Transverse colon (tissue), 4 donors: ENCODE measurements at regions not wholly inside any gene's neighbourhood (a gene's known extent, or its start where the extent isn't known, plus 50 kb on each side); places are given as distances from the start of the nearest gene placed in this dataset.

Experiments
- DNase-seq: peaks from one replicate; pipeline ENCODE4 v3.0.0-alpha.2; 2019
- H3K27ac ChIP-seq, 4 donors: fragments of 200-600 bp; sonication (generic); 2 replicates each; pipeline ENCODE4 v1.5.1; 2016 to 2018; ENCODE audit warnings: inconsistent platforms in 4 of 4
- H3K27me3 ChIP-seq: fragments of 200-600 bp; sonication (generic); 2 replicates; pipeline ENCODE4 v1.5.1; 2017; ENCODE audit warnings: inconsistent platforms
- H3K36me3 ChIP-seq, 4 donors: fragments of 200-600 bp; sonication (generic); 2 replicates each; pipeline ENCODE4 v1.5.1; 2017 to 2019; ENCODE audit warnings: inconsistent platforms in 4 of 4
- H3K4me1 ChIP-seq, 4 donors: fragments of 200-600 bp; sonication (generic); 2 replicates each; pipeline ENCODE4 v1.5.1; 2017 to 2020; ENCODE audit warnings: inconsistent platforms in 4 of 4
- H3K4me3 ChIP-seq, 4 donors: fragments of 200-600 bp; sonication (generic); 1 replicate in 1 of 4; 2 replicates in 3 of 4; pipeline versions ENCODE4 v1.5.1 to v1.6.1; 2017 to 2019; ENCODE audit warnings: inconsistent platforms in 4 of 4
- H3K9me3 ChIP-seq, 2 donors: fragments of 200-600 bp; sonication (generic); 2 replicates each; pipeline ENCODE4 v1.5.1; 2017 to 2019; ENCODE audit warnings: inconsistent platforms in 2 of 2
- CTCF ChIP-seq, 5 experiments: fragments of 200-600 bp in 3 of 5; fragments of 450-650 bp in 2 of 5; sonication (generic) in 3 of 5; IDR thresholded peaks; 1 replicate in 2 of 5; 2 replicates in 3 of 5; pipeline ENCODE4 v1.5.1; 2016 to 2017; ENCODE audit warnings: antibody characterized with exemption in 5 of 5, inconsistent platforms in 3 of 5, mild to moderate bottlenecking in 2 of 5, moderate library complexity in 1 of 5
- EP300 ChIP-seq: sonication (generic); formaldehyde crosslinking; IDR thresholded peaks from one replicate; pipeline ENCODE4 v1.6.1; 2017; ENCODE audit warnings: antibody characterized with exemption, low read depth
- POLR2A ChIP-seq: fragments of 450-650 bp; IDR thresholded peaks from one replicate; pipeline ENCODE4 v1.6.1; 2016; ENCODE audit warnings: antibody characterized with exemption, mild to moderate bottlenecking, moderate library complexity
- POLR2AphosphoS5 ChIP-seq, 3 donors: sonication (generic); formaldehyde crosslinking; IDR thresholded peaks; one replicate each; pipeline ENCODE4 v1.6.1; 2016; ENCODE audit warnings: antibody characterized with exemption in 3 of 3
- WGBS, 2 donors: methylation state at CpG; one replicate each; pipeline ENCODE4 v1.1.5; 2018; ENCODE audit warnings: low coverage in 1 of 2; 5-methylcytosine and 5-hydroxymethylcytosine counted together
- in situ Hi-C, 4 donors: fragments of 200-750 bp; cut with MboI; loops; one replicate each; pipeline versions ENCODE4 v1.15.0 to v1.15.1; 2017; ENCODE audit warnings: low sequenced_read_pairs in 3 of 4, low pct_ligation_motif_present in 1 of 4, low pct_unique_long_range_greater_than_20kb in 1 of 4
- intact Hi-C: fragments of 100-400 bp; cut with DNase I; formaldehyde crosslinking; loops from one replicate; pipeline ENCODE4 v1.15.1; 2023; ENCODE audit warnings: low total_unique reads

- TF ChIP-seq POLR2A (no peak), POLR2AphosphoS5 (IDR thresholded peaks at IDR 0.05) (no peak), EP300 (no peak), CTCF (IDR thresholded peaks at IDR 0.05) (no peak)
- in situ Hi-C loops = no loop called here
- H3K27me3 ChIP-seq = peaks cover 40% of the 10 kb centered on the region
- H3K4me1 ChIP-seq = peaks cover 0 to 4% (median 0%) of the 10 kb centered on the region in 4 donors
- intact Hi-C loops = no loop called here
- H3K4me3 ChIP-seq = no peak overlapping the region
- WGBS, 2 donors = 42 to 54% methylated on average over 21 to 60 of the region's 60 CpGs
- no peaks in the 10 kb centered on the region for H3K9me3 ChIP-seq
- H3K27ac ChIP-seq = no peak overlapping the region
- no peak for DNase-seq
- H3K36me3 ChIP-seq = no peaks in the 10 kb centered on the region
These were observed 1076.3 kb downstream of the RPIA start for GRCh38 chr2:89767572-89768435.

GRCh38 chr2:89775885-89776284, 1084.4 kb downstream of the RPIA start:
- 85 to 88% methylated on average over 15 of the region's 15 CpGs for WGBS, 2 donors
- in situ Hi-C loops = no loop called here
- Histone ChIP-seq H3K27ac (no peak overlapping the region), H3K36me3 (no peaks in the 10 kb centered on the region), H3K4me1 (no peaks in the 10 kb centered on the region), H3K9me3 (peaks cover 8 to 22% of the 10 kb centered on the region in 2 donors), H3K4me3 (no peak overlapping the region), H3K27me3 (no peaks in the 10 kb centered on the region)
- TF ChIP-seq EP300 = no peak
- no peak for TF ChIP-seq POLR2AphosphoS5 (IDR thresholded peaks at IDR 0.05)
- TF ChIP-seq CTCF (IDR thresholded peaks at IDR 0.05) = no peak
- TF ChIP-seq POLR2A = no peak
- no peak for DNase-seq
- intact Hi-C loops = no loop called here

GRCh38 chr2:89780318-89780717, 1088.8 kb downstream of the RPIA start:
- no peak overlapping the region for H3K27ac ChIP-seq
- H3K4me3 ChIP-seq = no peak overlapping the region
- no peak for DNase-seq
- in situ Hi-C loops (no loop called here), intact Hi-C loops (no loop called here)
- peaks cover 24 to 26% of the 10 kb centered on the region in 2 donors for H3K9me3 ChIP-seq
- TF ChIP-seq EP300 (no peak), POLR2A (no peak), POLR2AphosphoS5 (IDR thresholded peaks at IDR 0.05) (no peak), CTCF (IDR thresholded peaks at IDR 0.05) (no peak)
- H3K27me3 ChIP-seq = no peaks in the 10 kb centered on the region
- 87 to 88% methylated on average over 15 of the region's 15 CpGs for WGBS, 2 donors
- H3K4me1 ChIP-seq = no peaks in the 10 kb centered on the region
- H3K36me3 ChIP-seq = no peaks in the 10 kb centered on the region

GRCh38 chr2:89781962-89782361, 1090.5 kb downstream of the RPIA start:
- H3K4me3 ChIP-seq = no peak overlapping the region

More at GRCh38 chr2:89781962-89782361, 1090.5 kb downstream of the RPIA start:
- intact Hi-C loops = loop anchor here (1.0 kb wide), 1 partner anchor 25 kb away; no protein-coding TSS in a partner anchor
- no peaks in the 10 kb centered on the region for H3K36me3 ChIP-seq
- TF ChIP-seq CTCF (IDR thresholded peaks at IDR 0.05) = no peak
- TF ChIP-seq POLR2AphosphoS5 (IDR thresholded peaks at IDR 0.05) = no peak
- no peak for TF ChIP-seq POLR2A
- no peak for TF ChIP-seq EP300
- whole genome bisulfite sequencing, 2 donors = 67 to 68% methylated on average over 5 of the region's 5 CpGs
- H3K27me3 ChIP-seq = no peaks in the 10 kb centered on the region
- H3K4me1 ChIP-seq = no peaks in the 10 kb centered on the region
- in situ Hi-C loops = no loop called here
- H3K27ac ChIP-seq = no peak overlapping the region
- no peak for DNase-seq
- H3K9me3 ChIP-seq = peaks cover 15 to 16% of the 10 kb centered on the region in 2 donors
